ENCODE measurements at regions not wholly inside any gene's neighbourhood (a gene's known extent, or its start where the extent isn't known, plus 50 kb on each side); places are given as distances from the start of the nearest gene placed in this dataset.

- no peak for DNase-seq (ENCODE audit: low read depth)
- in situ Hi-C loops (cut with HindIII; ENCODE audit: low pct_unique_long_range_greater_than_20kb, low sequenced_read_pairs) = no loop called here
Observed at GRCh38 chr2:118558846-118559245, 288.6 kb downstream of the EN1 start.

GRCh38 chr2:118557791-118558190 is 289.7 kb downstream of the EN1 start:
- DNase-seq (ENCODE audit: low read depth) = no peak
- in situ Hi-C loops (cut with HindIII; ENCODE audit: low pct_unique_long_range_greater_than_20kb, low sequenced_read_pairs) = no loop called here

- in situ Hi-C loops (cut with HindIII; ENCODE audit: low pct_unique_long_range_greater_than_20kb, low sequenced_read_pairs) = no loop called here
- DNase-seq (ENCODE audit: low read depth) = no peak
Observed at GRCh38 chr2:118557016-118557415, 290.4 kb downstream of the EN1 start.

- in situ Hi-C loops (cut with HindIII; ENCODE audit: low pct_unique_long_range_greater_than_20kb, low sequenced_read_pairs) = no loop called here
- DNase-seq (ENCODE audit: low read depth) = no peak
Observed at GRCh38 chr2:118554616-118555015, 292.8 kb downstream of the EN1 start.

GRCh38 chr2:118549503-118549902 is 297.9 kb downstream of the EN1 start:
- no peak for DNase-seq (ENCODE audit: low read depth)
- in situ Hi-C loops (cut with HindIII; ENCODE audit: low pct_unique_long_range_greater_than_20kb, low sequenced_read_pairs) = no loop called here

GRCh38 chr2:118548880-118549488 is 298.5 kb downstream of the EN1 start:
- DNase-seq (ENCODE audit: low read depth) = no peak
- in situ Hi-C loops (cut with HindIII; ENCODE audit: low pct_unique_long_range_greater_than_20kb, low sequenced_read_pairs) = no loop called here

- no peak for DNase-seq (ENCODE audit: low read depth)
- in situ Hi-C loops (cut with HindIII; ENCODE audit: low pct_unique_long_range_greater_than_20kb, low sequenced_read_pairs) = no loop called here
Observed at GRCh38 chr2:118539290-118539689, 308.2 kb downstream of the EN1 start.

- no peak for DNase-seq (ENCODE audit: low read depth)
- in situ Hi-C loops (cut with HindIII; ENCODE audit: low pct_unique_long_range_greater_than_20kb, low sequenced_read_pairs) = no loop called here
Observed at GRCh38 chr2:118536306-118536705, 311.1 kb downstream of the EN1 start.

GRCh38 chr2:118535818-118536212 is 311.6 kb downstream of the EN1 start:
- in situ Hi-C loops (cut with HindIII; ENCODE audit: low pct_unique_long_range_greater_than_20kb, low sequenced_read_pairs) = no loop called here
- DNase-seq (ENCODE audit: low read depth) = no peak

GRCh38 chr2:118535171-118535817 is 312.2 kb downstream of the EN1 start:
- in situ Hi-C loops (cut with HindIII; ENCODE audit: low pct_unique_long_range_greater_than_20kb, low sequenced_read_pairs) = no loop called here
- no peak for DNase-seq (ENCODE audit: low read depth)

GRCh38 chr2:118530976-118531375 is 316.5 kb downstream of the EN1 start:
- peak; percentile 28 for DNase-seq (ENCODE audit: low read depth)
- in situ Hi-C loops (cut with HindIII; ENCODE audit: low pct_unique_long_range_greater_than_20kb, low sequenced_read_pairs) = no loop called here

- in situ Hi-C loops (cut with HindIII; ENCODE audit: low pct_unique_long_range_greater_than_20kb, low sequenced_read_pairs) = no loop called here
- DNase-seq (ENCODE audit: low read depth) = no peak
Observed at GRCh38 chr2:118529908-118530599, 317.4 kb downstream of the EN1 start.

GRCh38 chr2:118527571-118527970 is 319.9 kb downstream of the EN1 start:
- no peak for DNase-seq (ENCODE audit: low read depth)
- in situ Hi-C loops (cut with HindIII; ENCODE audit: low pct_unique_long_range_greater_than_20kb, low sequenced_read_pairs) = no loop called here

- in situ Hi-C loops (cut with HindIII; ENCODE audit: low pct_unique_long_range_greater_than_20kb, low sequenced_read_pairs) = no loop called here
- no peak for DNase-seq (ENCODE audit: low read depth)
Observed at GRCh38 chr2:118525346-118525745, 322.1 kb downstream of the EN1 start.

- in situ Hi-C loops (cut with HindIII; ENCODE audit: low pct_unique_long_range_greater_than_20kb, low sequenced_read_pairs) = no loop called here
- no peak for DNase-seq (ENCODE audit: low read depth)
Observed at GRCh38 chr2:118524911-118525310, 322.5 kb downstream of the EN1 start.

- in situ Hi-C loops (cut with HindIII; ENCODE audit: low pct_unique_long_range_greater_than_20kb, low sequenced_read_pairs) = no loop called here
- DNase-seq (ENCODE audit: low read depth) = no peak
Observed at GRCh38 chr2:118523761-118524160, 323.7 kb downstream of the EN1 start.

- in situ Hi-C loops (cut with HindIII; ENCODE audit: low pct_unique_long_range_greater_than_20kb, low sequenced_read_pairs) = no loop called here
- DNase-seq (ENCODE audit: low read depth) = no peak
Observed at GRCh38 chr2:118521960-118522359, 325.5 kb downstream of the EN1 start.

- no peak for DNase-seq (ENCODE audit: low read depth)
- in situ Hi-C loops (cut with HindIII; ENCODE audit: low pct_unique_long_range_greater_than_20kb, low sequenced_read_pairs) = no loop called here
Observed at GRCh38 chr2:118521272-118521671, 326.2 kb downstream of the EN1 start.

- DNase-seq (ENCODE audit: low read depth) = no peak
- in situ Hi-C loops (cut with HindIII; ENCODE audit: low pct_unique_long_range_greater_than_20kb, low sequenced_read_pairs) = no loop called here
Observed at GRCh38 chr2:118520246-118520645, 327.2 kb downstream of the EN1 start.

GRCh38 chr2:118519511-118519910 is 327.9 kb downstream of the EN1 start:
- no peak for DNase-seq (ENCODE audit: low read depth)
- in situ Hi-C loops (cut with HindIII; ENCODE audit: low pct_unique_long_range_greater_than_20kb, low sequenced_read_pairs) = no loop called here
